HEK293T (cell line): ENCODE measurements at regions not wholly inside any gene's neighbourhood (a gene's known extent, or its start where the extent isn't known, plus 50 kb on each side); places are given as distances from the start of the nearest gene placed in this dataset.

Experiments used
- ARNT ChIP-seq: fragments of 450-650 bp; IDR thresholded peaks from 2 replicates; pipeline ENCODE4 v1.6.1; 2017; ENCODE audit warnings: mild to moderate bottlenecking
- BHLHE40 ChIP-seq: fragments of 450-650 bp; IDR thresholded peaks from 2 replicates; pipeline ENCODE4 v1.6.1; 2016; ENCODE audit warnings: mild to moderate bottlenecking, moderate library complexity, borderline replicate concordance
- CTBP1 ChIP-seq: fragments of 450-650 bp; IDR thresholded peaks from 2 replicates; pipeline ENCODE4 v1.6.1; 2016; ENCODE audit warnings: borderline replicate concordance
- ELF4 ChIP-seq: fragments of 450-650 bp; IDR thresholded peaks from 2 replicates; pipeline ENCODE4 v1.6.1; 2017; ENCODE audit warnings: antibody characterized with exemption
- FOXA1 ChIP-seq: fragments of 450-650 bp; IDR thresholded peaks from 2 replicates; pipeline ENCODE4 v1.6.1; 2016; ENCODE audit warnings: mild to moderate bottlenecking
- FOXK2 ChIP-seq: fragments of 450-650 bp; IDR thresholded peaks from 2 replicates; pipeline ENCODE4 v1.6.1; 2016; ENCODE audit warnings: mild to moderate bottlenecking
- FOXM1 ChIP-seq: fragments of 450-650 bp; IDR thresholded peaks from 2 replicates; pipeline ENCODE4 v1.6.1; 2017; ENCODE audit warnings: mild to moderate bottlenecking, borderline replicate concordance
- NFRKB ChIP-seq: fragments of 450-650 bp; IDR thresholded peaks from 2 replicates; pipeline ENCODE4 v1.6.1; 2016; ENCODE audit warnings: mild to moderate bottlenecking, moderate library complexity
- PKNOX1 ChIP-seq: fragments of 450-650 bp; IDR thresholded peaks from 2 replicates; pipeline ENCODE4 v1.6.1; 2016
- SP1 ChIP-seq: fragments of 450-650 bp; IDR thresholded peaks from 2 replicates; pipeline ENCODE4 v1.6.1; 2017
- TARDBP ChIP-seq: fragments of 450-650 bp; IDR thresholded peaks from 2 replicates; pipeline ENCODE4 v1.6.1; 2016
- ZNF384 ChIP-seq: fragments of 450-650 bp; IDR thresholded peaks from 2 replicates; pipeline ENCODE4 v1.6.1; 2016

DNA sequence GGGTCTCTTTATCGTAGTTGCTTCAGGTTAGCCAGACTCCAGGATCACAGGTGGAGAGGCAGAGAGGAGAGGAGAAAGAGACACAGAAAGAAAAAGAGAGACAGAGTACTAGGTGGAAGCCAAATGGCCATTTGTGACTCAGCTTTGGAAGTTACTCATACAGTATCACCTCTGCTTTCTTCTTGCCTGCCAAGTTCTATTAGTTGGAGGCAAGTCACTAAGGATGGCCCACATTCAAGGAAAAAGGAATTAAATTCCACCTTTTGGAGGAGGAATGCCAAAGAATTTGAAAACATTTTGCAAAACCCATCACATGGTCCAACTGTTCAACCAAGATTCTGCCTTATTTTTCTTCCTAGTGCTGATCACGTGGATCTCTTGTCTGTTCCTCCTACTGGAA lies 291.1 kb downstream of the CHL1 start:
- TF ChIP-seq TARDBP (no peak), BHLHE40 (no peak), ARNT (no peak), FOXA1 (no peak), PKNOX1 (no peak), ELF4 (no peak), NFRKB (no peak), ZNF384 (no peak), FOXK2 (no peak), CTBP1 (no peak), SP1 (no peak), FOXM1 (no peak)
